NCI-H2171 treated with DMSO at 0.1 percent for 48 hours (cell line): ENCODE measurements at regions not wholly inside any gene's neighbourhood (a gene's known extent, or its start where the extent isn't known, plus 50 kb on each side); places are given as distances from the start of the nearest gene placed in this dataset.
A peak's percentile ranks its signal among the peaks of the same experiment; 100 is the strongest.
"Not testable (repeated sequence)": the region's sequence is repeated elsewhere in the genome, so short reads cannot be mapped to it uniquely, and the experiment has no call there.

Experiments used
- DNase-seq: peaks from one replicate; lab custom pipeline; 2025; lab: John Stamatoyannopoulos, UW

- not testable (repeated sequence) for DNase-seq
Measured at GRCh38 chr7:106713452-106713851, 52.5 kb upstream of the CCDC71L start.

GRCh38 chr7:106714590-106715442 lies 53.9 kb upstream of the CCDC71L start:
- not testable (repeated sequence) for DNase-seq

- DNase-seq, result no peak
Measured at GRCh38 chr7:106715730-106716129, 54.8 kb upstream of the CCDC71L start.

- no peak for DNase-seq
Measured at GRCh38 chr7:106717254-106717954, 56.4 kb upstream of the CCDC71L start.

GRCh38 chr7:106717955-106718871 lies 57.3 kb upstream of the CCDC71L start:
- no peak for DNase-seq

- DNase-seq, result no peak
Measured at GRCh38 chr7:106720641-106721040, 59.7 kb upstream of the CCDC71L start.

GRCh38 chr7:106721816-106722785 lies 61.1 kb upstream of the CCDC71L start:
- DNase-seq, result no peak

- DNase-seq, result no peak
Measured at GRCh38 chr7:106723398-106723797, 62.4 kb upstream of the CCDC71L start.

- no peak for DNase-seq
Measured at GRCh38 chr7:106729720-106730385, 68.9 kb upstream of the CCDC71L start.

GRCh38 chr7:106731187-106731586 lies 70.2 kb upstream of the CCDC71L start:
- no peak for DNase-seq

GRCh38 chr7:106731646-106732444 lies 70.9 kb upstream of the CCDC71L start:
- peak; percentile 7 for DNase-seq

GRCh38 chr7:106735637-106736036 lies 74.7 kb upstream of the CCDC71L start:
- DNase-seq, result no peak

- DNase-seq, result no peak
Measured at GRCh38 chr7:106736123-106736507, 75.2 kb upstream of the CCDC71L start.

GRCh38 chr7:106736508-106737201 lies 75.7 kb upstream of the CCDC71L start:
- peak; percentile 34 for DNase-seq

GRCh38 chr7:106737202-106737562 lies 76.2 kb upstream of the CCDC71L start:
- DNase-seq, result peak; percentile 2

GRCh38 chr7:106740806-106741205 lies 79.8 kb upstream of the CCDC71L start:
- DNase-seq, result no peak

GRCh38 chr7:106744563-106745091 lies 83.7 kb upstream of the CCDC71L start:
- DNase-seq, result no peak

GRCh38 chr7:106747301-106747700 lies 86.3 kb upstream of the CCDC71L start:
- DNase-seq, result not testable (repeated sequence)

- DNase-seq, result no peak
Measured at GRCh38 chr7:106747804-106748203, 86.8 kb upstream of the CCDC71L start.
